Heart left ventricle (tissue), 13 donors: ENCODE measurements at regions not wholly inside any gene's neighbourhood (a gene's known extent, or its start where the extent isn't known, plus 50 kb on each side); places are given as distances from the start of the nearest gene placed in this dataset.

Experiments used
- CTCF ChIP-seq, 12 donors: fragments of 200-600 bp; sonication (generic) in 4 of 12; IDR thresholded peaks; one replicate each; pipeline versions ENCODE4 v1.5.0 to v1.8.0; 2018 to 2022; ENCODE audit warnings: antibody characterized with exemption in 12 of 12, mild to moderate bottlenecking in 5 of 12
- POLR2A ChIP-seq, 2 donors: fragments of 450-650 bp; IDR thresholded peaks; one replicate each; pipeline ENCODE4 v1.6.1; 2017; ENCODE audit warnings: antibody characterized with exemption in 2 of 2, mild to moderate bottlenecking in 2 of 2, moderate library complexity in 2 of 2
- donor health status: ischemic (EF 13 %, LVEDD 7.1; RV severe dilation, severe dysfunction).
- donor health status: DM: no; HTN: yes; CAD: no.
- donor health status: DM: no; HTN: no; CAD: no.
- donor health status: ischemic (EF 25% LVEDD 6.9; RV normal size, moderate dysfunction).
- donor health status: ischemic (EF 25% LVEDD 5.7; RV mildly dilated, moderate dysfunction).
- donor health status: ischemic (EF 35%, LVEDD 5.7; RV mildly dilated, moderate dysfunction).
- donor health status: nonischemic (EF 11% LVEDD 7.7; RV severe dilation, severe dysfunction).
- donor health status: DM: yes; HTN: yes; CAD: no.
- donor health status: PGD.
- donor health status: ischemic (EF 29% LVEDD 5.4; RV normal size, mild dysfunction).
- donor health status: nonischemic (EF 23%, LVEDD 6.1; RV moderate dilation, normal function).

GRCh38 chr5:162558120-162558519 lies 490.5 kb downstream of the GABRG2 start:
- TF ChIP-seq CTCF (IDR thresholded peaks at IDR 0.05) (no peak), POLR2A (IDR thresholded peaks at IDR 0.05) (no peak)
